NCI-H460 (cell line): ENCODE measurements at regions not wholly inside any gene's neighbourhood (a gene's known extent, or its start where the extent isn't known, plus 50 kb on each side); places are given as distances from the start of the nearest gene placed in this dataset.
A peak's percentile ranks its signal among the peaks of the same experiment; 100 is the strongest.

Experiments used
- DNase-seq: peaks from one replicate; pipeline ENCODE4 v3.0.0-alpha.2; 2016; ENCODE audit warnings: low read depth; ENCODE audit errors: extremely low read depth
- small RNA-seq, 2 experiments: library from RNA; depleted of rRNA; stranded (forward); fragments of <200 nt; gene quantifications; one replicate each; pipeline ENCODE3, GENCODE V24; 2014

- peak; percentile 29 for DNase-seq
These were observed 203.6 kb downstream of the RAB11FIP4 start for GRCh38 chr17:31595076-31595475.

- DNase-seq: no peak
These were observed 202.9 kb downstream of the RAB11FIP4 start for GRCh38 chr17:31594416-31594815.

GRCh38 chr17:31593806-31594205 lies 202.3 kb downstream of the RAB11FIP4 start:
- no peak for DNase-seq

- no peak for DNase-seq
These were observed 200.4 kb downstream of the RAB11FIP4 start for GRCh38 chr17:31591924-31592323.

GRCh38 chr17:31588512-31588911 lies 197.0 kb downstream of the RAB11FIP4 start:
- DNase-seq: no peak

GRCh38 chr17:31588034-31588433 lies 196.6 kb downstream of the RAB11FIP4 start:
- no peak for DNase-seq

Small RNAs in the stretch of these regions (small RNA-seq; reads per million reads assigned to genes)
- 0 reads per million in 2 experiments for gene AC007923.3
- gene RNU6-1134P: 0 reads per million in 2 experiments
